A673 (cell line): ENCODE measurements at regions not wholly inside any gene's neighbourhood (a gene's known extent, or its start where the extent isn't known, plus 50 kb on each side); places are given as distances from the start of the nearest gene placed in this dataset.

Experiments
- BruUV-seq: library from RNA; stranded (reverse); fragments of 400-500 nt; replicated peaks from 2 replicates; lab custom pipeline; 2021; lab: Mats Ljungman, UMichigan
- CTCF ChIA-PET: fragments of 300-600 bp; sonication (Branson Sonifier 250); formaldehyde crosslinking; loops from one replicate; lab custom pipeline; 2022; ENCODE audit warnings: antibody characterized with exemption; lab: Charles Lee
- POLR2A ChIA-PET: fragments of 300-600 bp; sonication (Branson Sonifier 250); formaldehyde crosslinking; loops from one replicate; lab custom pipeline; 2022; ENCODE audit warnings: antibody characterized with exemption; ENCODE audit not compliant: low non-redundant PET; lab: Charles Lee
- DNase-seq: peaks from one replicate; pipeline ENCODE4 v3.0.0-alpha.2; 2015; ENCODE audit warnings: low spot score
- H3K27ac ChIP-seq: fragments of 200-600 bp; sonication (generic); 2 replicates; pipeline ENCODE4 v1.5.1; 2016; ENCODE audit warnings: mixed run types, low read depth, mild to moderate bottlenecking, mixed read lengths, antibody characterized with exemption, low read length; ENCODE audit not compliant: poor library complexity, severe bottlenecking
- H3K27me3 ChIP-seq: fragments of 200-600 bp; sonication (generic); replicated peaks from 2 replicates; pipeline ENCODE4 v1.6.1; 2017; ENCODE audit warnings: mixed run types, low read depth, mild to moderate bottlenecking, mixed read lengths, antibody characterized with exemption, low read length; ENCODE audit not compliant: insufficient read depth, poor library complexity
- H3K36me3 ChIP-seq: fragments of 200-600 bp; sonication (generic); 2 replicates; pipeline ENCODE4 v1.6.1; 2016; ENCODE audit warnings: mixed run types, mild to moderate bottlenecking, mixed read lengths, antibody characterized with exemption, low read length; ENCODE audit not compliant: insufficient read depth, poor library complexity, severe bottlenecking
- H3K4me1 ChIP-seq: fragments of 200-600 bp; sonication (generic); 2 replicates; pipeline ENCODE4 v1.6.1; 2017; ENCODE audit warnings: mixed run types, mild to moderate bottlenecking, mixed read lengths, antibody characterized with exemption, low read length; ENCODE audit not compliant: insufficient read depth, poor library complexity, severe bottlenecking
- H3K4me3 ChIP-seq: fragments of 200-600 bp; sonication (generic); 2 replicates; pipeline ENCODE4 v1.5.1; 2016; ENCODE audit warnings: low read depth, mixed run types, mild to moderate bottlenecking, mixed read lengths, low read length; ENCODE audit not compliant: poor library complexity, severe bottlenecking
- H3K9me3 ChIP-seq: fragments of 200-600 bp; sonication (generic); 2 replicates; pipeline ENCODE4 v1.6.1; 2016; ENCODE audit warnings: mixed run types, low read depth, mild to moderate bottlenecking, mixed read lengths, antibody characterized with exemption, low read length; ENCODE audit not compliant: poor library complexity, severe bottlenecking
- CTCF ChIP-seq: fragments of 300-800, 200-600 bp; sonication (generic); conservative IDR thresholded peaks from 2 replicates; pipeline ENCODE4 v1.5.1; 2017; ENCODE audit warnings: low read depth, mild to moderate bottlenecking, antibody characterized with exemption, low read length, moderate library complexity, mixed read lengths
- EZH2 ChIP-seq: fragments of 200-600 bp; sonication (generic); IDR thresholded peaks from 2 replicates; pipeline ENCODE4 v1.6.1; 2017; ENCODE audit warnings: borderline replicate concordance, low read depth, mild to moderate bottlenecking, mixed read lengths, antibody characterized with exemption, low read length; ENCODE audit not compliant: poor library complexity, severe bottlenecking
- intact Hi-C: fragments of 100-400 bp; cut with micrococcal nuclease; formaldehyde crosslinking; loops from one replicate; pipeline ENCODE4 v1.10.0; 2022; ENCODE audit not compliant: unreplicated experiment

- no peak overlapping the region for H3K27ac ChIP-seq
- no peaks in the 10 kb centered on the region for H3K4me1 ChIP-seq
- BruUV-seq = no TSS peak
- intact Hi-C loops = no loop called here
- peaks cover 56% of the 10 kb centered on the region for H3K27me3 ChIP-seq
- ChIA-PET POLR2A (no interaction called here), CTCF (no interaction called here)
- H3K9me3 ChIP-seq = no peaks in the 10 kb centered on the region
- no peak for DNase-seq
- no peak overlapping the region for H3K4me3 ChIP-seq
- TF ChIP-seq CTCF (no peak), EZH2 (no peak)
- H3K36me3 ChIP-seq = no peaks in the 10 kb centered on the region
Observed at GRCh38 chr1:110736900-110737605, 62.3 kb upstream of the KCNA3 start.

- no peak overlapping the region for H3K4me3 ChIP-seq
- H3K4me1 ChIP-seq = no peaks in the 10 kb centered on the region
- ChIA-PET CTCF (no interaction called here), POLR2A (no interaction called here)
- BruUV-seq = no TSS peak
- H3K27me3 ChIP-seq = peaks cover 82% of the 10 kb centered on the region
- intact Hi-C loops = no loop called here
- H3K27ac ChIP-seq = no peak overlapping the region
- DNase-seq = no peak
- no peaks in the 10 kb centered on the region for H3K36me3 ChIP-seq
- H3K9me3 ChIP-seq = no peaks in the 10 kb centered on the region
- TF ChIP-seq CTCF (no peak), EZH2 (no peak)
Observed at GRCh38 chr1:110734133-110734680, 59.5 kb upstream of the KCNA3 start.

DNA sequence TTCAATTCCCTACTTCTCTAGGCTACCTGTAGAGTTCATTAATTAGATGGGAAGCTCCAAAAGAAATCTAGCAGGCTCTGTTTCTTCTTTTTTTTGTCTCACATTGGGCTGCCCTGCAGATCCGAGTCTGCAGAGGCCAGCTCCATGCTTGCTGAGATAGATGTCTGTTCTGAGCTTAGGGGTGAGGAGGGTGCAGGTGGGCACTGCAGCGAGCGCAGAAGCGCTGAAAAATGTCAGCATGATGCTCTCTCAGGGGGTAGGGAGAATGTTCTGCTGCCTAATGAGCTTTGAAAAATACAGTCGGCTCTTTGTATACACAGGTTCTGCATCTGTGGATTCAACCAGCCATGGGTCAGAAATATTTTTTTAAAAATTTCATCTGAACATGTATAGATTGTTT, 56.8 kb upstream of the KCNA3 start:
- H3K27ac ChIP-seq = no peak overlapping the region
- no peak overlapping the region for H3K4me3 ChIP-seq
- H3K4me1 ChIP-seq = no peaks in the 10 kb centered on the region
- no TSS peak for BruUV-seq
- no peak for DNase-seq
- POLR2A ChIA-PET = no interaction called here
- no peaks in the 10 kb centered on the region for H3K36me3 ChIP-seq
- intact Hi-C loops = no loop called here
- CTCF ChIA-PET = no interaction called here
- no peak for TF ChIP-seq EZH2
- no peak for TF ChIP-seq CTCF
- no peaks in the 10 kb centered on the region for H3K9me3 ChIP-seq
- peaks cover 99% of the 10 kb centered on the region for H3K27me3 ChIP-seq
